Upper lobe of left lung (tissue), 4 donors: ENCODE measurements at regions not wholly inside any gene's neighbourhood (a gene's known extent, or its start where the extent isn't known, plus 50 kb on each side); places are given as distances from the start of the nearest gene placed in this dataset.

Experiments
- POLR2A ChIP-seq, 4 donors: fragments of 450-650 bp; IDR thresholded peaks; one replicate each; pipeline ENCODE4 v1.5.1; 2016 to 2017; ENCODE audit warnings: antibody characterized with exemption in 4 of 4, mild to moderate bottlenecking in 2 of 4
- POLR2AphosphoS5 ChIP-seq, 2 donors: sonication (generic); formaldehyde crosslinking; IDR thresholded peaks; one replicate each; pipeline ENCODE4 v1.5.1; 2017; ENCODE audit warnings: antibody characterized with exemption in 2 of 2
- TF ChIP-seq, protein P1 (sequence below), 6 experiments: fragments of 450-650 bp in 4 of 6; fragments of 200-600 bp in 2 of 6; sonication (generic) in 2 of 6; IDR thresholded peaks; one replicate each; pipeline ENCODE4 v1.5.1; 2016 to 2019; ENCODE audit warnings: antibody characterized with exemption in 6 of 6

DNA sequence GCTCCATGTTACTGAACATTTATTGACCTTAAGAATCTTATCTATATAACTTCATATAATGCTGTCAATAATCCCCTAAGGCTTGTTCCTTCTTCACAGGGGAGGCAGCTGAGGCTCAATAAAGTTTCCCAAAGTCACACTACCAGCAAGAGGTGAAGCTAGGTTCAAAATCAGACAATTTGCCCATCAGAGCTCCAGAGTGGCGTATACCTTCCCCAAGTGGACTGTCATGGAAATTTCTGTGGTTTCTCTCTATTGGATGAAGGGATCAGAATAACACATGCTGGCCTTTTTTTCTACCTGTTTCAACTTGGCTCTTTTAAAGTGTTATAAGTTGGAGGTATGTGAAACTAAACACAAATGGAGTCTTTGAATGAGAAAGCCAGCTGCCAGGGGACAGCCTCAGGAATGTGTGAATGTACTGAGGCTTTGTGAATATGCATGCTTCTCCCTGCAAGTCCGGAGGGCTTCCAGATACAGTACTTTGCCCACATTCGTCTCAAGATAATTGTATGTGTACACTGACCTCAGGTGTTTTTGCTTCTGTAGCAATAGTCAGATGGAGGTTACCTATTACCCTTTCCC lies 656.3 kb upstream of the CELF2 start:
- no peak for TF ChIP-seq POLR2A (IDR thresholded peaks at IDR 0.05)
- TF ChIP-seq POLR2AphosphoS5 (IDR thresholded peaks at IDR 0.05) = no peak
- TF ChIP-seq, protein P1, sequence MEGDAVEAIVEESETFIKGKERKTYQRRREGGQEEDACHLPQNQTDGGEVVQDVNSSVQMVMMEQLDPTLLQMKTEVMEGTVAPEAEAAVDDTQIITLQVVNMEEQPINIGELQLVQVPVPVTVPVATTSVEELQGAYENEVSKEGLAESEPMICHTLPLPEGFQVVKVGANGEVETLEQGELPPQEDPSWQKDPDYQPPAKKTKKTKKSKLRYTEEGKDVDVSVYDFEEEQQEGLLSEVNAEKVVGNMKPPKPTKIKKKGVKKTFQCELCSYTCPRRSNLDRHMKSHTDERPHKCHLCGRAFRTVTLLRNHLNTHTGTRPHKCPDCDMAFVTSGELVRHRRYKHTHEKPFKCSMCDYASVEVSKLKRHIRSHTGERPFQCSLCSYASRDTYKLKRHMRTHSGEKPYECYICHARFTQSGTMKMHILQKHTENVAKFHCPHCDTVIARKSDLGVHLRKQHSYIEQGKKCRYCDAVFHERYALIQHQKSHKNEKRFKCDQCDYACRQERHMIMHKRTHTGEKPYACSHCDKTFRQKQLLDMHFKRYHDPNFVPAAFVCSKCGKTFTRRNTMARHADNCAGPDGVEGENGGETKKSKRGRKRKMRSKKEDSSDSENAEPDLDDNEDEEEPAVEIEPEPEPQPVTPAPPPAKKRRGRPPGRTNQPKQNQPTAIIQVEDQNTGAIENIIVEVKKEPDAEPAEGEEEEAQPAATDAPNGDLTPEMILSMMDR (IDR thresholded peaks at IDR 0.05) = no peak
